Thyroid gland (tissue), 4 donors: ENCODE measurements at regions not wholly inside any gene's neighbourhood (a gene's known extent, or its start where the extent isn't known, plus 50 kb on each side); places are given as distances from the start of the nearest gene placed in this dataset.

Experiments used
- POLR2A ChIP-seq, 2 donors: fragments of 450-650 bp; IDR thresholded peaks; one replicate each; pipeline ENCODE4 v1.6.1; 2017; ENCODE audit warnings: antibody characterized with exemption in 2 of 2, mild to moderate bottlenecking in 2 of 2, moderate library complexity in 1 of 2
- TF ChIP-seq, protein P1 (sequence below), 6 experiments: fragments of 200-600 bp in 3 of 6; fragments of 450-650 bp in 3 of 6; sonication (generic) in 3 of 6; IDR thresholded peaks; one replicate each; pipeline ENCODE4 v1.5.1; 2016 to 2019; ENCODE audit warnings: antibody characterized with exemption in 6 of 6, mild to moderate bottlenecking in 2 of 6, inconsistent platforms in 1 of 6, moderate library complexity in 1 of 6

DNA sequence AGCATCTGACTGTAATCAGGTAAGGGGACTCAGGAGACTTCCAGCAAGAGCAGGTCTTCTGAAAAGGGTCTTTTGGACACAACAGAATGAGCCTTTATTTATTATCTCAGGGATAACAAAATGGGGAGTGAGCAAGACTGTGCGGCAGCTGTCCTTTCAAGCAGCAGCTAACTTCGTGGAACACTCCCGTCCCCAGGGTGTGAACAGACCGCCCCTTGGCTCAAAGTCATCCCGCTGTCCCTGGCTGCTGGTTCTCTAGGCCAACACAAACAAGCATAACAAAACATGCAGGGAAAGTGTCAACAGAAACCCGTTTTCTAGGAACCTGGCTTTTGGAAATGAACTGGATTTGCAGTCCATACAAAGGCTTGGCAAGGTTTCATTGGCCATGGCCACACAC, 787.9 kb upstream of the FANCL start:
- TF ChIP-seq, protein P1, sequence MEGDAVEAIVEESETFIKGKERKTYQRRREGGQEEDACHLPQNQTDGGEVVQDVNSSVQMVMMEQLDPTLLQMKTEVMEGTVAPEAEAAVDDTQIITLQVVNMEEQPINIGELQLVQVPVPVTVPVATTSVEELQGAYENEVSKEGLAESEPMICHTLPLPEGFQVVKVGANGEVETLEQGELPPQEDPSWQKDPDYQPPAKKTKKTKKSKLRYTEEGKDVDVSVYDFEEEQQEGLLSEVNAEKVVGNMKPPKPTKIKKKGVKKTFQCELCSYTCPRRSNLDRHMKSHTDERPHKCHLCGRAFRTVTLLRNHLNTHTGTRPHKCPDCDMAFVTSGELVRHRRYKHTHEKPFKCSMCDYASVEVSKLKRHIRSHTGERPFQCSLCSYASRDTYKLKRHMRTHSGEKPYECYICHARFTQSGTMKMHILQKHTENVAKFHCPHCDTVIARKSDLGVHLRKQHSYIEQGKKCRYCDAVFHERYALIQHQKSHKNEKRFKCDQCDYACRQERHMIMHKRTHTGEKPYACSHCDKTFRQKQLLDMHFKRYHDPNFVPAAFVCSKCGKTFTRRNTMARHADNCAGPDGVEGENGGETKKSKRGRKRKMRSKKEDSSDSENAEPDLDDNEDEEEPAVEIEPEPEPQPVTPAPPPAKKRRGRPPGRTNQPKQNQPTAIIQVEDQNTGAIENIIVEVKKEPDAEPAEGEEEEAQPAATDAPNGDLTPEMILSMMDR (IDR thresholded peaks at IDR 0.05): no peak
- no peak for TF ChIP-seq POLR2A (IDR thresholded peaks at IDR 0.05)
